GM23338 (cell line): ENCODE measurements at regions not wholly inside any gene's neighbourhood (a gene's known extent, or its start where the extent isn't known, plus 50 kb on each side); places are given as distances from the start of the nearest gene placed in this dataset.

Source experiments
- EZH2 ChIP-seq: fragments of 200-600 bp; sonication (generic); IDR thresholded peaks from one replicate; pipeline ENCODE4 v1.8.0; 2017; ENCODE audit warnings: antibody characterized with exemption, mild to moderate bottlenecking, low read depth; ENCODE audit not compliant: unreplicated experiment
- EZH2phosphoT487 ChIP-seq: fragments of 200-600 bp; sonication (generic); IDR thresholded peaks from one replicate; pipeline ENCODE4 v1.8.1; 2018; ENCODE audit warnings: antibody characterized with exemption; ENCODE audit not compliant: unreplicated experiment
- JUNB ChIP-seq: IDR thresholded peaks from one replicate; pipeline ENCODE4 v1.6.1; 2016; ENCODE audit warnings: antibody characterized with exemption; ENCODE audit not compliant: unreplicated experiment
- NANOG ChIP-seq: IDR thresholded peaks from 2 replicates; pipeline ENCODE4 v1.6.1; 2016; ENCODE audit warnings: antibody characterized with exemption, borderline replicate concordance
- POLR2AphosphoS5 ChIP-seq: IDR thresholded peaks from 2 replicates; pipeline ENCODE4 v1.6.1; 2016; ENCODE audit warnings: antibody characterized with exemption, low read depth
- ZNF331 ChIP-seq: fragments of 250-450 bp; sonication (Bioruptor Pico); IDR thresholded peaks from 2 replicates; pipeline ENCODE4 v1.5.0; 2020; ENCODE audit warnings: low read depth, mild to moderate bottlenecking, moderate library complexity
- TF ChIP-seq, protein P1 (sequence below): fragments of 250-450 bp; sonication (Bioruptor Pico); IDR thresholded peaks from 2 replicates; pipeline ENCODE4 v1.5.0; 2020; ENCODE audit warnings: mild to moderate bottlenecking, moderate library complexity
- TF ChIP-seq, protein P2 (sequence below), 2 experiments: fragments of 200-600 bp in 1 of 2; sonication (generic) in 1 of 2; conservative IDR thresholded peaks; 2 replicates each; pipeline versions ENCODE4 v1.5.1 to v1.6.1; 2016 to 2017; ENCODE audit warnings: antibody characterized with exemption in 2 of 2, low read depth in 2 of 2, mild to moderate bottlenecking in 2 of 2, moderate library complexity in 1 of 2
- TF ChIP-seq, protein P3 (sequence below): IDR thresholded peaks from one replicate; pipeline ENCODE4 v1.6.1; 2018; ENCODE audit warnings: antibody characterized with exemption; ENCODE audit not compliant: unreplicated experiment

DNA sequence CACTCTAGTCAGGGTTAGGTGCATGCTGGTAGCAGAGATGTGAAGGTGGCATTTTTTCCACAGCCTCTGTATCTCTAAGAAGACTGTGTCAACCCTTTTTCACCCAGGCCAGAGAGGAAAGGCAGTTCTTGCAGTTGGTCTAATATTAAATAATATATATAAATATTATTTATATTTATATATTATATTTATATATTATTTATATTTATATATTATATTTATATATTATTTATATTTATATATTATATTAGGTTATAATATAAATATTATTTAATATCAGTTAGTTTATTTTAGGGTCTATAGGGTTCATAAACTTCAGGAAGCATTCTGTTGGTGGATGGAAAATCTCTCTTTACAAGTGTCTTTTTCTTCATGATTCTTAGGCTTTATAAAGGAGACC lies 218.6 kb upstream of the DMRTA1 start (continued):
- TF ChIP-seq, protein P1, sequence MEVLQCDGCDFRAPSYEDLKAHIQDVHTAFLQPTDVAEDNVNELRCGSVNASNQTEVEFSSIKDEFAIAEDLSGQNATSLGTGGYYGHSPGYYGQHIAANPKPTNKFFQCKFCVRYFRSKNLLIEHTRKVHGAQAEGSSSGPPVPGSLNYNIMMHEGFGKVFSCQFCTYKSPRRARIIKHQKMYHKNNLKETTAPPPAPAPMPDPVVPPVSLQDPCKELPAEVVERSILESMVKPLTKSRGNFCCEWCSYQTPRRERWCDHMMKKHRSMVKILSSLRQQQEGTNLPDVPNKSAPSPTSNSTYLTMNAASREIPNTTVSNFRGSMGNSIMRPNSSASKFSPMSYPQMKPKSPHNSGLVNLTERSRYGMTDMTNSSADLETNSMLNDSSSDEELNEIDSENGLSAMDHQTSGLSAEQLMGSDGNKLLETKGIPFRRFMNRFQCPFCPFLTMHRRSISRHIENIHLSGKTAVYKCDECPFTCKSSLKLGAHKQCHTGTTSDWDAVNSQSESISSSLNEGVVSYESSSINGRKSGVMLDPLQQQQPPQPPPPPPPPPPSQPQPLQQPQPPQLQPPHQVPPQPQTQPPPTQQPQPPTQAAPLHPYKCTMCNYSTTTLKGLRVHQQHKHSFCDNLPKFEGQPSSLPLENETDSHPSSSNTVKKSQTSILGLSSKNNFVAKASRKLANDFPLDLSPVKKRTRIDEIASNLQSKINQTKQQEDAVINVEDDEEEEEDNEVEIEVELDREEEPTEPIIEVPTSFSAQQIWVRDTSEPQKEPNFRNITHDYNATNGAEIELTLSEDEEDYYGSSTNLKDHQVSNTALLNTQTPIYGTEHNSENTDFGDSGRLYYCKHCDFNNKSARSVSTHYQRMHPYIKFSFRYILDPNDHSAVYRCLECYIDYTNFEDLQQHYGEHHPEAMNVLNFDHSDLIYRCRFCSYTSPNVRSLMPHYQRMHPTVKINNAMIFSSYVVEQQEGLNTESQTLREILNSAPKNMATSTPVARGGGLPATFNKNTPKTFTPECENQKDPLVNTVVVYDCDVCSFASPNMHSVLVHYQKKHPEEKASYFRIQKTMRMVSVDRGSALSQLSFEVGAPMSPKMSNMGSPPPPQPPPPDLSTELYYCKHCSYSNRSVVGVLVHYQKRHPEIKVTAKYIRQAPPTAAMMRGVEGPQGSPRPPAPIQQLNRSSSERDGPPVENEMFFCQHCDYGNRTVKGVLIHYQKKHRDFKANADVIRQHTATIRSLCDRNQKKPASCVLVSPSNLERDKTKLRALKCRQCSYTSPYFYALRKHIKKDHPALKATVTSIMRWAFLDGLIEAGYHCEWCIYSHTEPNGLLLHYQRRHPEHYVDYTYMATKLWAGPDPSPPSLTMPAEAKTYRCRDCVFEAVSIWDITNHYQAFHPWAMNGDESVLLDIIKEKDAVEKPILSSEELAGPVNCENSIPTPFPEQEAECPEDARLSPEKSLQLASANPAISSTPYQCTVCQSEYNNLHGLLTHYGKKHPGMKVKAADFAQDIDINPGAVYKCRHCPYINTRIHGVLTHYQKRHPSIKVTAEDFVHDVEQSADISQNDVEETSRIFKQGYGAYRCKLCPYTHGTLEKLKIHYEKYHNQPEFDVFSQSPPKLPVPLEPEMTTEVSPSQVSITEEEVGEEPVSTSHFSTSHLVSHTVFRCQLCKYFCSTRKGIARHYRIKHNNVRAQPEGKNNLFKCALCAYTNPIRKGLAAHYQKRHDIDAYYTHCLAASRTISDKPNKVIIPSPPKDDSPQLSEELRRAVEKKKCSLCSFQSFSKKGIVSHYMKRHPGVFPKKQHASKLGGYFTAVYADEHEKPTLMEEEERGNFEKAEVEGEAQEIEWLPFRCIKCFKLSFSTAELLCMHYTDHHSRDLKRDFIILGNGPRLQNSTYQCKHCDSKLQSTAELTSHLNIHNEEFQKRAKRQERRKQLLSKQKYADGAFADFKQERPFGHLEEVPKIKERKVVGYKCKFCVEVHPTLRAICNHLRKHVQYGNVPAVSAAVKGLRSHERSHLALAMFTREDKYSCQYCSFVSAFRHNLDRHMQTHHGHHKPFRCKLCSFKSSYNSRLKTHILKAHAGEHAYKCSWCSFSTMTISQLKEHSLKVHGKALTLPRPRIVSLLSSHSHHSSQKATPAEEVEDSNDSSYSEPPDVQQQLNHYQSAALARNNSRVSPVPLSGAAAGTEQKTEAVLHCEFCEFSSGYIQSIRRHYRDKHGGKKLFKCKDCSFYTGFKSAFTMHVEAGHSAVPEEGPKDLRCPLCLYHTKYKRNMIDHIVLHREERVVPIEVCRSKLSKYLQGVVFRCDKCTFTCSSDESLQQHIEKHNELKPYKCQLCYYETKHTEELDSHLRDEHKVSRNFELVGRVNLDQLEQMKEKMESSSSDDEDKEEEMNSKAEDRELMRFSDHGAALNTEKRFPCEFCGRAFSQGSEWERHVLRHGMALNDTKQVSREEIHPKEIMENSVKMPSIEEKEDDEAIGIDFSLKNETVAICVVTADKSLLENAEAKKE (CRISPR knock-in tag): no peak
- no peak for TF ChIP-seq ZNF331
- TF ChIP-seq, protein P2, sequence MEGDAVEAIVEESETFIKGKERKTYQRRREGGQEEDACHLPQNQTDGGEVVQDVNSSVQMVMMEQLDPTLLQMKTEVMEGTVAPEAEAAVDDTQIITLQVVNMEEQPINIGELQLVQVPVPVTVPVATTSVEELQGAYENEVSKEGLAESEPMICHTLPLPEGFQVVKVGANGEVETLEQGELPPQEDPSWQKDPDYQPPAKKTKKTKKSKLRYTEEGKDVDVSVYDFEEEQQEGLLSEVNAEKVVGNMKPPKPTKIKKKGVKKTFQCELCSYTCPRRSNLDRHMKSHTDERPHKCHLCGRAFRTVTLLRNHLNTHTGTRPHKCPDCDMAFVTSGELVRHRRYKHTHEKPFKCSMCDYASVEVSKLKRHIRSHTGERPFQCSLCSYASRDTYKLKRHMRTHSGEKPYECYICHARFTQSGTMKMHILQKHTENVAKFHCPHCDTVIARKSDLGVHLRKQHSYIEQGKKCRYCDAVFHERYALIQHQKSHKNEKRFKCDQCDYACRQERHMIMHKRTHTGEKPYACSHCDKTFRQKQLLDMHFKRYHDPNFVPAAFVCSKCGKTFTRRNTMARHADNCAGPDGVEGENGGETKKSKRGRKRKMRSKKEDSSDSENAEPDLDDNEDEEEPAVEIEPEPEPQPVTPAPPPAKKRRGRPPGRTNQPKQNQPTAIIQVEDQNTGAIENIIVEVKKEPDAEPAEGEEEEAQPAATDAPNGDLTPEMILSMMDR (conservative IDR thresholded peaks at IDR 0.05; ENCODE audit: low read depth in 2 of 2): no peak
- TF ChIP-seq EZH2: no peak
- TF ChIP-seq POLR2AphosphoS5: no peak
- TF ChIP-seq JUNB: no peak
- TF ChIP-seq, protein P3, sequence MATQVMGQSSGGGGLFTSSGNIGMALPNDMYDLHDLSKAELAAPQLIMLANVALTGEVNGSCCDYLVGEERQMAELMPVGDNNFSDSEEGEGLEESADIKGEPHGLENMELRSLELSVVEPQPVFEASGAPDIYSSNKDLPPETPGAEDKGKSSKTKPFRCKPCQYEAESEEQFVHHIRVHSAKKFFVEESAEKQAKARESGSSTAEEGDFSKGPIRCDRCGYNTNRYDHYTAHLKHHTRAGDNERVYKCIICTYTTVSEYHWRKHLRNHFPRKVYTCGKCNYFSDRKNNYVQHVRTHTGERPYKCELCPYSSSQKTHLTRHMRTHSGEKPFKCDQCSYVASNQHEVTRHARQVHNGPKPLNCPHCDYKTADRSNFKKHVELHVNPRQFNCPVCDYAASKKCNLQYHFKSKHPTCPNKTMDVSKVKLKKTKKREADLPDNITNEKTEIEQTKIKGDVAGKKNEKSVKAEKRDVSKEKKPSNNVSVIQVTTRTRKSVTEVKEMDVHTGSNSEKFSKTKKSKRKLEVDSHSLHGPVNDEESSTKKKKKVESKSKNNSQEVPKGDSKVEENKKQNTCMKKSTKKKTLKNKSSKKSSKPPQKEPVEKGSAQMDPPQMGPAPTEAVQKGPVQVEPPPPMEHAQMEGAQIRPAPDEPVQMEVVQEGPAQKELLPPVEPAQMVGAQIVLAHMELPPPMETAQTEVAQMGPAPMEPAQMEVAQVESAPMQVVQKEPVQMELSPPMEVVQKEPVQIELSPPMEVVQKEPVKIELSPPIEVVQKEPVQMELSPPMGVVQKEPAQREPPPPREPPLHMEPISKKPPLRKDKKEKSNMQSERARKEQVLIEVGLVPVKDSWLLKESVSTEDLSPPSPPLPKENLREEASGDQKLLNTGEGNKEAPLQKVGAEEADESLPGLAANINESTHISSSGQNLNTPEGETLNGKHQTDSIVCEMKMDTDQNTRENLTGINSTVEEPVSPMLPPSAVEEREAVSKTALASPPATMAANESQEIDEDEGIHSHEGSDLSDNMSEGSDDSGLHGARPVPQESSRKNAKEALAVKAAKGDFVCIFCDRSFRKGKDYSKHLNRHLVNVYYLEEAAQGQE: no peak
- TF ChIP-seq NANOG: no peak
- TF ChIP-seq EZH2phosphoT487: no peak
